Activated CD4-positive, alpha-beta memory T cell treated with anti-CD3 and anti-CD28 coated beads, Interleukin-2, amount 10 ng/mL, durations not matched to agents 7 days and 5 days (primary cell): ENCODE measurements at regions not wholly inside any gene's neighbourhood (a gene's known extent, or its start where the extent isn't known, plus 50 kb on each side); places are given as distances from the start of the nearest gene placed in this dataset.

Source experiments
- CTCF ChIA-PET: fragments of 350-600 bp; sonication (Branson Sonifier 250); formaldehyde crosslinking; loops from one replicate; lab custom pipeline; 2021; ENCODE audit warnings: antibody characterized with exemption, inconsistent platforms; lab: Charles Lee
- POLR2A ChIA-PET: fragments of 350-600 bp; sonication (Branson Sonifier 250); formaldehyde crosslinking; loops from one replicate; lab custom pipeline; 2021; ENCODE audit warnings: antibody characterized with exemption; lab: Charles Lee
- DNase-seq: peaks from one replicate; pipeline ENCODE4 v3.0.0-alpha.2; 2020
- H3K27ac Mint-ChIP-seq: one replicate; pipeline ENCODE4 v1.8.0; 2021; ENCODE audit warnings: mild to moderate bottlenecking, mixed read lengths
- H3K27me3 Mint-ChIP-seq: one replicate; pipeline ENCODE4 v1.8.0; 2021; ENCODE audit warnings: mixed read lengths
- H3K36me3 Mint-ChIP-seq: one replicate; pipeline ENCODE4 v1.8.0; 2021; ENCODE audit warnings: low read depth, mixed read lengths
- H3K4me1 Mint-ChIP-seq: one replicate; pipeline ENCODE4 v1.8.0; 2021; ENCODE audit warnings: mixed read lengths
- H3K4me3 Mint-ChIP-seq: one replicate; pipeline ENCODE4 v1.8.0; 2021; ENCODE audit warnings: mild to moderate bottlenecking, mixed read lengths
- H3K9me3 Mint-ChIP-seq: one replicate; pipeline ENCODE4 v1.8.0; 2021; ENCODE audit warnings: mixed read lengths

DNA sequence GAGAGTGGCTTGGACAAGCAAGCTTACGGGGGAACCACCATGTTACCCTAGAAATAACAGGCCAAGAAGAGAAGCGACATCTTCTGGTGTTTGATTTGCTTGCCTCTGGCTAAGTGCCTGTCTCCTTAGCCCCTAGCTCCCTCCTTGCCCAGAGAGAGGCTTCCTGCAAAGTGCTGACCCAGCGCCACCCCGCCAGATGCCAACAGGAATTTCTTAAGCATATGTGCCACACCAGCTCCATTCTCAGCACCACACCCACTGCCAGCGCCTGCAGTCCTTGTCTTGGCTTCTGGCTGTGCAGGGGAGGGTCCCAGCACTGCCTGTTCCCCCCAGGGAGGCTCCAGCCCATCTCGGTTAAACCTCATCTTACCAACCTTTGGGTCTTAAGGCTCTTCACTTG, 74.2 kb upstream of the NCOR2 start:
- POLR2A ChIA-PET = no interaction called here
- CTCF ChIA-PET = no interaction called here
- no peak overlapping the region for H3K4me3 Mint-ChIP-seq
- peaks cover 2% of the 10 kb centered on the region for H3K4me1 Mint-ChIP-seq
- DNase-seq = no peak
- H3K27me3 Mint-ChIP-seq = peaks cover 26% of the 10 kb centered on the region
- H3K27ac Mint-ChIP-seq = no peak overlapping the region
- no peaks in the 10 kb centered on the region for H3K9me3 Mint-ChIP-seq
- H3K36me3 Mint-ChIP-seq = no peaks in the 10 kb centered on the region

GRCh38 chr12:124640056-124640455, 72.6 kb upstream of the NCOR2 start:
- DNase-seq = no peak
- Mint-ChIP-seq H3K4me3 (no peak overlapping the region), H3K27me3 (peaks cover 14% of the 10 kb centered on the region), H3K9me3 (peaks cover 3% of the 10 kb centered on the region), H3K27ac (no peak overlapping the region), H3K4me1 (peaks cover 15% of the 10 kb centered on the region), H3K36me3 (peaks cover 3% of the 10 kb centered on the region)
- ChIA-PET CTCF (no interaction called here), POLR2A (no interaction called here)

- no peak overlapping the region for H3K4me3 Mint-ChIP-seq
- CTCF ChIA-PET = no interaction called here
- no peak for DNase-seq
- peaks cover 11% of the 10 kb centered on the region for H3K27me3 Mint-ChIP-seq
- H3K4me1 Mint-ChIP-seq = peaks cover 15% of the 10 kb centered on the region
- peaks cover 3% of the 10 kb centered on the region for H3K9me3 Mint-ChIP-seq
- no peak overlapping the region for H3K27ac Mint-ChIP-seq
- peaks cover 3% of the 10 kb centered on the region for H3K36me3 Mint-ChIP-seq
- POLR2A ChIA-PET = no interaction called here
Measured at GRCh38 chr12:124639122-124639806, 71.9 kb upstream of the NCOR2 start.

GRCh38 chr12:124637581-124637981, 70.2 kb upstream of the NCOR2 start:
- ChIA-PET POLR2A (no interaction called here), CTCF (no interaction called here)
- no peak overlapping the region for H3K27ac Mint-ChIP-seq
- H3K9me3 Mint-ChIP-seq = peaks cover 3% of the 10 kb centered on the region
- peaks cover 23% of the 10 kb centered on the region for H3K4me1 Mint-ChIP-seq
- H3K36me3 Mint-ChIP-seq = peaks cover 3% of the 10 kb centered on the region
- DNase-seq = no peak
- H3K27me3 Mint-ChIP-seq = peaks cover 13% of the 10 kb centered on the region
- H3K4me3 Mint-ChIP-seq = no peak overlapping the region

- DNase-seq = no peak
- no peak overlapping the region for H3K27ac Mint-ChIP-seq
- H3K4me1 Mint-ChIP-seq = peaks cover 23% of the 10 kb centered on the region
- H3K27me3 Mint-ChIP-seq = peaks cover 13% of the 10 kb centered on the region
- ChIA-PET CTCF (interaction anchor here (1.1 kb wide), 1 partner anchor 137 kb away, joined by 3 read pairs; no protein-coding TSS in a partner anchor), POLR2A (no interaction called here)
- H3K4me3 Mint-ChIP-seq = no peak overlapping the region
- peaks cover 3% of the 10 kb centered on the region for H3K9me3 Mint-ChIP-seq
- peaks cover 3% of the 10 kb centered on the region for H3K36me3 Mint-ChIP-seq
Measured at GRCh38 chr12:124637163-124637562, 69.8 kb upstream of the NCOR2 start.

- CTCF ChIA-PET = interaction anchor here (1.1 kb wide), 1 partner anchor 138 kb away, joined by 3 read pairs; no protein-coding TSS in a partner anchor
- peaks cover 3% of the 10 kb centered on the region for H3K36me3 Mint-ChIP-seq
- peaks cover 23% of the 10 kb centered on the region for H3K4me1 Mint-ChIP-seq
- no peak overlapping the region for H3K4me3 Mint-ChIP-seq
- POLR2A ChIA-PET = no interaction called here
- peaks cover 13% of the 10 kb centered on the region for H3K27me3 Mint-ChIP-seq
- peaks cover 3% of the 10 kb centered on the region for H3K9me3 Mint-ChIP-seq
- no peak overlapping the region for H3K27ac Mint-ChIP-seq
- peak; percentile 63 for DNase-seq
Measured at GRCh38 chr12:124636138-124636978, 68.9 kb upstream of the NCOR2 start.

- peaks cover 23% of the 10 kb centered on the region for H3K4me1 Mint-ChIP-seq
- H3K9me3 Mint-ChIP-seq = peaks cover 3% of the 10 kb centered on the region
- H3K27me3 Mint-ChIP-seq = peaks cover 13% of the 10 kb centered on the region
- DNase-seq = no peak
- ChIA-PET POLR2A (no interaction called here), CTCF (no interaction called here)
- no peak overlapping the region for H3K4me3 Mint-ChIP-seq
- no peak overlapping the region for H3K27ac Mint-ChIP-seq
- peaks cover 3% of the 10 kb centered on the region for H3K36me3 Mint-ChIP-seq
Measured at GRCh38 chr12:124635316-124635715, 67.9 kb upstream of the NCOR2 start.

DNA sequence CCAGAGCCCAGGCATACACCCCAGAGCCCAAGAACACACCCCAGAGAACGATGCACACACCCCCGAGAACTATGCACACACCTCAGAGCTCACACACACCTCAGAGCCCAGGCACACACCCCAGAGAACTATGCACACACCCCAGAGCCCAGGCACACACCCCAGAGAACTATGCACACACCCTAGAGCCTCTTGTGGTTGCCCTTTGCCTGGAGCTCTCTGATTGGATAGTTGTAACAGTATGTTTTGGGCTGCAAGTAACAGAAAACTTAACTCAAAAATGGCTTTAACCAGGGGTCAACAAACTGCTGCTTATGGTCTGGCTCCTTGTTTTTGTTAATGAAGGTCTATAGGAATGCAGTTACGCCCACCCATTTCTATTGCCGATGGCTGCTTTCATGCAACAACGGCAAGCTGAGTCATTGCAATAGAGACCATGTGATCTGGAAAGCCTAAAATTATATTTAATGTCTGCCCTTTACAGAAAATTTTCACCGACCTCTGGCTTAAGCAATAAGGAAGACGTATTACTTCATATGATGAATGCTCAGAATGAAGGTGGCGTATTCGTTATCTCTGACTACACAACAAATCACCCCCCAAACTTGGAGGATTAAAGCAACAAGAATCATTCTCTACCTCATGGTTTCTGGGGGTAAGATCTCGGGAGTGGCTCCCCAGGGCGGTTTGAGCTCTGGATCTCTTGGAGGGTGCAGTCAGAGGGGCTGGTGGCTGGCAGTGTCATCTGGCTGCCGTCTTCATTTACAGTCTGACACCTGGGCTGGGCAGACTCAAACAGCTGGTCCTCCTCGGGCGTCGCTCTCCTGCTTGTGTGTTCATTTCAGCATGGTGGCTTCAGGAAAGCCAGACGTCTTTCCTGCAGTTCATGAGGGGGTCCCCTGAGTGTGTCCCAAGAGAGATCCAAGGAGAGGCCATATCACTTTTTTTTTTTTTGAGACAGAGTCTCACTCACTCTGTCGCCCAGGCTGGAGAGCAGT, 66.3 kb upstream of the NCOR2 start:
- no peak overlapping the region for H3K27ac Mint-ChIP-seq
- peaks cover 23% of the 10 kb centered on the region for H3K4me1 Mint-ChIP-seq
- no peak overlapping the region for H3K4me3 Mint-ChIP-seq
- H3K36me3 Mint-ChIP-seq = peaks cover 3% of the 10 kb centered on the region
- peaks cover 3% of the 10 kb centered on the region for H3K9me3 Mint-ChIP-seq
- POLR2A ChIA-PET = no interaction called here
- H3K27me3 Mint-ChIP-seq = peaks cover 5% of the 10 kb centered on the region
- CTCF ChIA-PET = no interaction called here
- DNase-seq = no peak

- H3K9me3 Mint-ChIP-seq = peaks cover 3% of the 10 kb centered on the region
- no peak for DNase-seq
- H3K27ac Mint-ChIP-seq = no peak overlapping the region
- H3K36me3 Mint-ChIP-seq = peaks cover 3% of the 10 kb centered on the region
- CTCF ChIA-PET = no interaction called here
- no peak overlapping the region for H3K4me3 Mint-ChIP-seq
- H3K27me3 Mint-ChIP-seq = peaks cover 6% of the 10 kb centered on the region
- POLR2A ChIA-PET = no interaction called here
- H3K4me1 Mint-ChIP-seq = peaks cover 23% of the 10 kb centered on the region
Measured at GRCh38 chr12:124632519-124632984, 65.1 kb upstream of the NCOR2 start.

- H3K36me3 Mint-ChIP-seq = peaks cover 3% of the 10 kb centered on the region
- no peak for DNase-seq
- H3K27ac Mint-ChIP-seq = no peak overlapping the region
- peaks cover 3% of the 10 kb centered on the region for H3K9me3 Mint-ChIP-seq
- ChIA-PET POLR2A (no interaction called here), CTCF (no interaction called here)
- peaks cover 23% of the 10 kb centered on the region for H3K4me1 Mint-ChIP-seq
- H3K4me3 Mint-ChIP-seq = no peak overlapping the region
- peaks cover 6% of the 10 kb centered on the region for H3K27me3 Mint-ChIP-seq
Measured at GRCh38 chr12:124631681-124632256, 64.4 kb upstream of the NCOR2 start.

DNA sequence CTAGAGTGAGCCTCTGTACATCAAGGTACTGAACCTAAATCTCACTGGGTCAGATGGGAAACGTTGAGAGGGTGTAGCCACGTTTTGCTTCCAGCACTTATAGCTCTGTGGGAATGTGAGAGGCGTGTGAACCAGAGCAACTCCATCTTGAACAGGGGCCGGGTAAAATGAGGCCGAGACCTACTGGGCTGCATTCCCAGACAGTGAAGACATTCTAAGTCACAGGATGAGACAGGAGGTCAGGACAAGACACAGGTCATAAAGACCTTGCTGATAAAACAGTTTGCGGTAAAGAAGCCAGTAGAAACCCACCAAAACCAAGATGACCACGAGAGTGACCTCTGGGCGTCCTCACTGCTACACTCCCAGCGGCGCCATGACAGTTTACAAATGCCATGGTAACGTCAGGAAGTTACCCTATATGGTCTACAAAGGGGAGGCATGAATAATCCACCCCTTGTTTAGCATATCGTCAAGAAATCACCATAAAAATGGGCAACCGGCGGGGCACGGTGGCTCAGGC, 63.4 kb upstream of the NCOR2 start:
- ChIA-PET POLR2A (no interaction called here), CTCF (no interaction called here)
- H3K4me1 Mint-ChIP-seq = peaks cover 14% of the 10 kb centered on the region
- no peak overlapping the region for H3K27ac Mint-ChIP-seq
- H3K27me3 Mint-ChIP-seq = peaks cover 6% of the 10 kb centered on the region
- no peaks in the 10 kb centered on the region for H3K9me3 Mint-ChIP-seq
- no peak overlapping the region for H3K4me3 Mint-ChIP-seq
- H3K36me3 Mint-ChIP-seq = no peaks in the 10 kb centered on the region
- no peak for DNase-seq

GRCh38 chr12:124629789-124630480, 62.5 kb upstream of the NCOR2 start:
- no peak overlapping the region for H3K27ac Mint-ChIP-seq
- H3K27me3 Mint-ChIP-seq = peaks cover 6% of the 10 kb centered on the region
- H3K4me3 Mint-ChIP-seq = no peak overlapping the region
- H3K36me3 Mint-ChIP-seq = no peaks in the 10 kb centered on the region
- H3K9me3 Mint-ChIP-seq = no peaks in the 10 kb centered on the region
- H3K4me1 Mint-ChIP-seq = peaks cover 8% of the 10 kb centered on the region
- DNase-seq = no peak
- ChIA-PET POLR2A (no interaction called here), CTCF (no interaction called here)
